G401.6 (cell line): ENCODE measurements at regions not wholly inside any gene's neighbourhood (a gene's known extent, or its start where the extent isn't known, plus 50 kb on each side); places are given as distances from the start of the nearest gene placed in this dataset.
"Not testable (repeated sequence)": the region's sequence is repeated elsewhere in the genome, so short reads cannot be mapped to it uniquely, and the experiment has no call there.

Experiments
- FAIRE-seq: peaks from 2 replicates; lab custom pipeline; 2012; peaks lifted over from hg19 to GRCh38; lab: Jason Lieb, UNC

- no peak for FAIRE-seq
Observed at GRCh38 chr16:85445064-85445778, 167.9 kb upstream of the GSE1 start.

GRCh38 chr16:85445779-85446222 is 167.3 kb upstream of the GSE1 start:
- FAIRE-seq, result no peak

GRCh38 chr16:85446951-85447692 is 166.0 kb upstream of the GSE1 start:
- no peak for FAIRE-seq

- FAIRE-seq, result no peak
Observed at GRCh38 chr16:85447693-85448313, 165.3 kb upstream of the GSE1 start.

GRCh38 chr16:85448557-85449190 is 164.4 kb upstream of the GSE1 start:
- FAIRE-seq, result no peak

- no peak for FAIRE-seq
Observed at GRCh38 chr16:85449191-85449884, 163.8 kb upstream of the GSE1 start.

GRCh38 chr16:85449885-85450245 is 163.3 kb upstream of the GSE1 start:
- no peak for FAIRE-seq

GRCh38 chr16:85451142-85451541 is 162.0 kb upstream of the GSE1 start:
- FAIRE-seq, result not testable (repeated sequence)

- FAIRE-seq, result no peak
Observed at GRCh38 chr16:85451641-85452363, 161.3 kb upstream of the GSE1 start.

GRCh38 chr16:85452364-85453193 is 160.5 kb upstream of the GSE1 start:
- no peak for FAIRE-seq

- FAIRE-seq, result no peak
Observed at GRCh38 chr16:85453194-85453678, 159.9 kb upstream of the GSE1 start.

GRCh38 chr16:85453703-85454102 is 159.4 kb upstream of the GSE1 start:
- no peak for FAIRE-seq

- no peak for FAIRE-seq
Observed at GRCh38 chr16:85454171-85454872, 158.8 kb upstream of the GSE1 start.

- FAIRE-seq, result no peak
Observed at GRCh38 chr16:85455534-85455933, 157.6 kb upstream of the GSE1 start.

- FAIRE-seq, result no peak
Observed at GRCh38 chr16:85457366-85457765, 155.8 kb upstream of the GSE1 start.

- FAIRE-seq, result no peak
Observed at GRCh38 chr16:85458968-85459367, 154.2 kb upstream of the GSE1 start.

GRCh38 chr16:85459529-85460251 is 153.4 kb upstream of the GSE1 start:
- FAIRE-seq, result no peak

GRCh38 chr16:85460252-85461021 is 152.7 kb upstream of the GSE1 start:
- FAIRE-seq, result no peak
